ENCODE measurements at regions not wholly inside any gene's neighbourhood (a gene's known extent, or its start where the extent isn't known, plus 50 kb on each side); places are given as distances from the start of the nearest gene placed in this dataset.

GRCh38 chr3:110180733-110181132 is 843.4 kb upstream of the DPPA4 start:
- TF ChIP-seq YY1 (IDR thresholded peaks at IDR 0.05; ENCODE audit: insufficient read depth, insufficient read length), result no peak
- no peak for TF ChIP-seq ZNF274 (IDR thresholded peaks at IDR 0.05; ENCODE audit: low read depth, low read length)
- no peak for TF ChIP-seq SUZ12 (IDR thresholded peaks at IDR 0.05; ENCODE audit: extremely low read depth, insufficient read depth, insufficient read length)

Measured in NT2/D1 (cell line).